HG02763 (cell line): ENCODE measurements at regions not wholly inside any gene's neighbourhood (a gene's known extent, or its start where the extent isn't known, plus 50 kb on each side); places are given as distances from the start of the nearest gene placed in this dataset.
A peak's percentile ranks its signal among the peaks of the same experiment; 100 is the strongest.
"Not testable (repeated sequence)": the region's sequence is repeated elsewhere in the genome, so short reads cannot be mapped to it uniquely, and the experiment has no call there.

Source experiments
- ATAC-seq: cut with Tn5 transposase; IDR thresholded peaks from one replicate; pipeline ENCODE4 v1.9.1; 2021; ENCODE audit warnings: mild to moderate bottlenecking, moderate library complexity; ENCODE audit not compliant: unreplicated experiment

DNA sequence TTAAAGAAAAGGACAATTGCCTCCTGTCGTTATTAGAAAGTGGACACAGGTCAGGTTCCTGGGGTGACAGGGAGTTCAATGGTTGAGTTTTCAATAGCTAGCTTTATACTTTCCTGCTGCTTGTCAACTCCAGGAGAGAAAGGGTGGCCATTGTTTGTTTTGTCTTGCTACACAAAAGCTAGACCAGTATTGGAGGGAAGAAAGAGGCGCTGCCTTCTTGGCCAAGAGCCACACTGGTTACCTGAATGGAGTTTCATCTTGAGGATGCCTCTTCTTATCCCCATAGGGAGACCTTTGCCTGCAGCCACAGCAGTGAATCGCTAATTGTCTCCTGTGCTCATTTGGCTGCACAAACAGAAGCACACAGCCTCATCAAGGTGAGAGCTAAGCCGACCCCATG is 279.4 kb upstream of the GRIA1 start:
- no peak for ATAC-seq

DNA sequence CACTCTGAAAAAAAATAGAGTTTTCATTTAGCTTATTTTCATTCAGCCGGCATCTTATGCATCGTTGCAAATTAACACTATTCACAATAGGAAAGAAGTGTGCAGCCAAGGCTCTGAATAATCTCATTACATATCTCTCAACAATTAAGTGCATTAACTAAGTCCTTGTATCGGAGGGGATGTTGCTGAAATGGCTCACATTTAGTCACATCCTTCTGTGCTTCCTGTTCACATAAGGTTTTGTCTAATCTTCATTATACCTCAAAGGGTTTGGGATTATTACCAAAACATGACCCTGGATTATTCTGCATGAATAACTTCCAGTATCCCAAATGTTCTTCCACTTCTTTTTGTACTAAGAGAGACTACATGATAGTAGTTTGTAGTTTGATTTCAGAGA is 278.0 kb upstream of the GRIA1 start:
- no peak for ATAC-seq

DNA sequence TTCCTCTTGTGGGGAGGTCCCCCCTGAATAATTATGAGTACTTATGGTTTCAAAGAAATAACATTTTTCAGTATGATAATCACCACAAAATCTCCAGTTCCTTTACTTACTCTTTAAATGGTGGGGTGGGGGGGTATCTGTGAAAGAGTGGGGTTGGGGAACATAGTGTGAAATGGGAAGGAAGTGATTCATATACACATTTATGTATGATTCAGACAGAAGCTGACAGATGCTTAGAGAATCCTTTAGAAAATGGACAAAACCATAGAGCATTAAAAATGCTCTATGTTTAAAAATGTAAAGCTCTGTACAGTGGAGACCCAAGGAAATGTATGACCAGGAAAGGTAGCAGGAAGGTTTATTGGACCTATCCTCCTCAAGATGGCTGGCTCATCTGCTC is 267.5 kb upstream of the GRIA1 start:
- ATAC-seq = no peak

DNA sequence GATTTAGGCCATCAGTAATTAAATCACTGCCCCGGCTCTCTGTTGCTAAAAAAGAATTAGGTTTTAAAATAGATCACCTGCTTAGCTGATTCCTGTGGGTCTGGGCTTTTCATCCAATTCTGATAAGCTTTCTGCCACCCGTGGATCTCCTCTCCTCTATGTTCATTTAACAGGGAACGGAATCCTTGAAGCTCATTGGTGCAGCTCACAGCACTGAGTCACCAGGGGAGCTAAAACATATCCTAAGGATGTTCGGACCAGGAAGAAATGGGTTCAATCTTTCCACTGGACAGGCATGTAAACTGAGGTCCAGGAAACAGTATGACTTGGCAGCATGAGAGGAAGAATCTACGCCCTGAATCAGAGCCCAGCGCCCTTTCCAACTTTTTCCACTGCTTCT is 267.1 kb upstream of the GRIA1 start:
- ATAC-seq = no peak

DNA sequence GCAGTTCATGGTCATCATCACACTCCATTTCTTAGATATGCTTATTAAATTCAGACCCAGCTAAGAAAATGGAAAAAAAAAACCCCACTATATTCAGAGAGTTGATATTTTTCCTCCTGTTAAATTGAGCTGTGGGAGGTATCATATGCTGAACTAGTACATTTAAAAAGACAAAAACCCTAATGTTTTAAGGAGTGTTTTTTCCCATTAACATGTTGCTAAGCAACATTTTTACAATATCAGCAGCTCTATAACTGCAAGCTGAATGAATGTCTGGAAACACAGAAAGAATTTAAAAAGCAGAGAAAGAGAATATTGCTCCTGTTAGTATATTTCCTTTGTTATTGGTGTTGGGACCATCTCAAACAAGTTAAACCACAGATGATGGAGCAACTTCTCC is 265.8 kb upstream of the GRIA1 start:
- ATAC-seq = no peak

DNA sequence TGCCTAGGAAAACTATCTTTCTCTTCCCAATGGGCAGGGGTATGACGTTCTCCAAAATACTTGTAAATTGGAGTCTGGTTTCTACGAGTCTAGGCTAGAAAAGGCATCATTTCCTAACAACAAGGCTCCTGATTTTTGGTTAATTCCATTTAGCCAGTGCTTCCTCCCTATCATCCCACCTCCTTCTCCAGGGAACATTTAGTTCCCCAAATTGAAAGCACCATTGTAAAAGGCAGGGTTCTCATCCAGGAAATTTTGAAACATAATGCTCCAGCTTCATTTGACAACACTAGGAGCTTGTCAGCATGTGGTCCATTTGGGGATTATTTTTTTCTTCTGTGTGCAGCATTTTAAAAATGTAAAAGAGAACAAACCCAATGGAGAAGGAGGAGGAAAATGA is 256.5 kb upstream of the GRIA1 start:
- no peak for ATAC-seq

DNA sequence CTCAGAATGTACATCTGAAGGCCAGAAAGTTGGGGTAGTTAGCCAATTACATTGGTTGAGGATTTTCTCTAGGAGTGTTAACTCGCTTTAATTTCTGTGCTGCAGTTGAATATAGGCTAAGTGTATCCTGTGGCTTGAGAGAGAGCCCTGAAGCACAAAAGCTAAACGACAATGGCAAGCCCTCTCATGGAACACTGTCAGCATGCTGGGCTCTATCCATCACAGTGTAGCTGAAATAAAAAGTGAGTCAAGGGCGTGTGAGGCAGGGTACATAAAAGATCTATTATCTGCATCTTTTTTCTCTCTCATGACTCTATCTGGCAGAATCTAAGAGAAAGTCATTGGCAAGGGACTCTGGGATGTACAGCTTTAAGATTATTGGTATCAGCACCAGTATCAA is 254.2 kb upstream of the GRIA1 start:
- ATAC-seq = no peak

DNA sequence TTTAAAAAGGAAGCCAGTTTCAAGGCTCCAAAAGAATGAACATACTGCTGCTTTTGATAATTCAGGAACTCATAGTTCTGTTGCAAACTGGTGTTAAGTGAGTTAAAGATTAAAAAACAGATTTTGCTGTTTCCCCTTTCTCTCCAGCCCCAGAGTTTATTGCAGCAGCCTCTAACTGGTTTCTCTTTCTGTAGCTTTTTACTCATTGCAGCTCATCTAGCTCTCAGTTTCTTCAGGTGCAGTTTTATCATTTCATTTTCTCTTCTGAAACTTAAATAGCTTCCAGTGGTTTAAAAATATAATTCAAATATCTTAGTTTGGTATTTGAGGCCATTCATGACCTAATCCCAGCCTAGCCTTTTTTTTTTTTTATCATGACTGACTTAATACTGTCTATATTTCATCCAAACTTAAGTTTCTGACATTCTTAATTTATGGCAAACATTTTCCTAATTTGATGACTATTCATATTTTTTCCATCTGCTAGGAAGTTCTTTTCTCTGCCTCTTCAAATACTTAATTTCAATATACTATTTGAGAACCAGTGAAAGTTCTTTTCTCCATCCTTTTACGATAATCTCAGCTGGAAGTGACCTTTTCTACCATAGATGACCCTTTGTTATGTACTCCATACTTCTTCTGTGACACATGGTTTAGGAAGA is 252.7 kb upstream of the GRIA1 start:
- ATAC-seq = peak; percentile 90

DNA sequence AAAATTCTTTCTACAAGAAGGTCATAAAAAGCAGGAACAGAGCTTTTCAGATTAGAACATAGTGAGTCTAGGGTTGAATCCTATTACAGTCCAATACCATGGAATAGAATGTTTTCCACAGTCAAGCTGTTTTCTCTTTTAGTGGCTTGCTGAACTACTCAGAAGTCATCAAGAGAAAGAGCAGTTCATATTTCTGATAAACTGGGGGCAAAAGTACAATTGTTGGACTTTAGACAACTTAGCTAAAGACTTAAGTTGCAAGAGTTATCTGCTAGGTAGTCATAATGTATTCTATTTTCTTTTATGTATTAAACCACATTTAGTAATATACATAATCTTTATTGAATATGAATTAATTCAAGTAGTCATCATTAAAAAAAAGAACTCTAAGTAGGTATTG is 233.1 kb upstream of the GRIA1 start:
- ATAC-seq = no peak

DNA sequence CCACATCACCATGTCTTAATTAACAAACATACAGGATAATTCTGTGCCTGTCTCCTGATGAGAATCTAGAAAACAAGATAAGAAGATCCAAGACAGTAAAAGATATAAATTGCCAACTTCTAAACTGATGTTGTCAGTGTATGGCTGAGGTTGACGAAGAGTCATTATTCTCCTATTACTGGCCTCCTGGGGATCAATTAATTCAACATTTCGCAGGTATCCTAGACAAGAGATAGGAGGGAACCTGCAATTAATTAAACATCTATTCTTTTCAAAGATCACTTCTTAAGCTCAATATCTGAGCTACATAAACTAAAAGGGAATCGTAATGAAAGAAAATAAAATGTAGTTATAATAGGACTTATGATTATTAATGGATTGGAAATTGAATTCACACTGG is 232.0 kb upstream of the GRIA1 start:
- no peak for ATAC-seq

DNA sequence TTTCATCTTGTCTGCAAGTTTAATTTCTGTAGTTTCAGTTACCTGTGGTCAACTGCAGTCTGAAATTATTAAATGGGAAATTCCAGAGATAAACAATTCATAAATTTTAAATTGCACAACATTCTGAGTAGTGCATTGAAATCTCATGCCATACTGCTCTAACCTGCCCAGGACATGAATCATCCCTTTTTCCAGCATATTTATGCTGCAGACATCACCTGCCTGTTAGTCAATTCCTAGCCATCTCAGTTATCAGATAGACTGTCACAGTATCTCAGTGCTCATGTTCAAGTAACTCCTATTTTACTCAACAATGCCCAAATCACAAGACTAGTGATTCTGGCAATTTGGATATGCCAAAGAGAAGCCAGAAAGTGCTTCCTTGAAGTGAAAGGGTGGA is 223.0 kb upstream of the GRIA1 start:
- ATAC-seq = no peak

DNA sequence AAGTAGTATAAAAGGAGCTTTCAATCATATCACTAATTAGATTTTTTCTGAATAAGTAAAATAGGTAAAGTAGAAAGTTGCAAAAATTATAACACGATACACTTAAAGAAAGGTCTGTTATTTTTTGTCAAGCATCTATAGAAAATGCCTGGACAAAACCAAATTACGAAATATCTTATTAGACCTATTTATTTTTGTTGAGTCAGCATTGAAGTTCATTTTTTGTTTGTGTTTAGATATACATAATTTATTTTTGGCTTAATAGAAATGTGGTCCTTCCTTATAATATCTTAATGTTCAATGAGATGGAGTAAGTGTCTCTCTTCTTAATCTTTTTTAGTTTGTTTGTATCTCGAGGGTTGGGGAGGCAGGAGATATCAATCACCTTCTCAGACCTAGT is 214.8 kb upstream of the GRIA1 start:
- ATAC-seq = no peak

DNA sequence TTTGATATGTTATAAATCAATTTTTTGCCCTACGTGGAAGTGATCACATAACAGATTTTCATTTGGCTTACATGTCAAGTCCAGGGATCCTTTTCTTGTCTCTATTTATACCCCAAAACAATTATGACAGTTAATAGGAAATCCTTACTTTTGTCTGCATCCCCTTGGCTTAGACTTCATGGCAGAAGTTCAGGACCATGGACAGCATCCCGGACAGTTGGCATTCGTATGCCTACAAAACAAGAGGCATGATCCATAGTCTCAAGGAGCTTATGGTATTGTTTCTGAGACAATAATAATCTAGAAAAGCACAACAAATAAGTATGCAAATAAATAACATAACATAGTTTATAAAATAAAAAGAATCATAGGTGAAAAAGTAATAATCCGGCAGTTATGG is 214.3 kb upstream of the GRIA1 start:
- ATAC-seq = no peak

DNA sequence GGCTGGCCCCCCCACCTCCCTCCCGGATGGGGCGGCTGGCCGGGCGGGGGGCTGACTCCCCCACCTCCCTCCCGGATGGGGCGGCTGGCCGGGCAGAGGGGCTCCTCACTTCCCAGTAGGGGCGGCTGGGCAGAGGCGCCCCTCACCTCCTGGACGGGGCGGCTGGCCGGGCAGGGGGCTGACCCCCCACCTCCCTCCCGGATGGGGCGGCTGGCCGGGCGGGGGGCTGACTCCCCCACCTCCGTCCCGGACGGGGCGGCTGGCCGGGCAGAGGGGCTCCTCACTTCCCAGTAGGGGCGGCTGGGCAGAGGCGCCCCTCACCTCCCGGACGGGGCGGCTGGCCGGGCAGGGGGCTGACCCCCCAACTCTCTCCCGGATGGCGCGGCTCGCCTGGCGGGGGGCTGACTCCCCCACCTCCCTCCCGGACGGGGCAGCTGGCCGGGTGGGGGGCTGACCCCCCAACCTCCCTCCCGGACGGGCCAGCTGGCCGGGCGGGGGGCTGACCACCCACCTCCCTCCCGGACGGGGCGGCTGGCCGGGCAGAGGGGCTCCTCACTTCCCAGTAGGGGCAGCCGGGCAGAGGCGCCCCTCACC is 194.1 kb upstream of the GRIA1 start:
- ATAC-seq = not testable (repeated sequence)

DNA sequence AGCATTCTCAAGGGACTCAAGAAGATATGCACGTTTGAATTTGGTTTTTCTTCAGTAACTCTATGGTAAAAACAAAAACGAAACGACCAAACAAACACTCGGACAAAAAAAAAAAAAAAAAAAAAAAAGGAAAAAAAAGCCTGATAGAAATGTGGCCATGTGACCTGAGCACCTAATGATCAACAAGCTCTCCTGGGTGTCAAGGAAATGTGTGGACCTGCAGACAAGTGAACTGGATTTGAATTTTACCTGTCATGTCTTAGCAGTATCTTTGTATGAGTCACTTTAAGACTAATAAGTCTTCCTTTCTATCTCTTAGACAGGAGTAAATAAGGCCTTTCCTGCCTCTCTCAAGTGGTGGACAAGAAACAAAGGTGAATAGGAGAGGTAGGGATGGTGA is 190.6 kb upstream of the GRIA1 start:
- ATAC-seq = no peak

DNA sequence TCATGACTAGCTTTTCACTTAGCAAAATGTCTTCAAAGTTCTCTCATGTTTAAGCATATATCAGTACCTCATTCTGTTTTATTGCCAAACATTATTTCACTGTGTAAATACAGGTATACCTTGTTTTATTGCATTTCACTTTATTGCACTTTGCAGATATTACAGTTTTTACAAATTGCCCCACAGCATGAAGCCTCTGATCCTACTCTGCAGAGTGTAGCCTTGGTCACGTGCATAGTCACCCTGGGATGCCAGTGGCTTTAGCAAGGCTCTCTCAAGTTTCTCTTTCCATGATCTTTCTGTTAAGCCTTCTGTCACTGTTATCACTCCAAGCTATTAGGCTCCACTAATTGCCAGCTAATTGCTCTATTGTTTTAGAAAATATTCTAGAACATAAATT is 182.2 kb upstream of the GRIA1 start:
- ATAC-seq = no peak

DNA sequence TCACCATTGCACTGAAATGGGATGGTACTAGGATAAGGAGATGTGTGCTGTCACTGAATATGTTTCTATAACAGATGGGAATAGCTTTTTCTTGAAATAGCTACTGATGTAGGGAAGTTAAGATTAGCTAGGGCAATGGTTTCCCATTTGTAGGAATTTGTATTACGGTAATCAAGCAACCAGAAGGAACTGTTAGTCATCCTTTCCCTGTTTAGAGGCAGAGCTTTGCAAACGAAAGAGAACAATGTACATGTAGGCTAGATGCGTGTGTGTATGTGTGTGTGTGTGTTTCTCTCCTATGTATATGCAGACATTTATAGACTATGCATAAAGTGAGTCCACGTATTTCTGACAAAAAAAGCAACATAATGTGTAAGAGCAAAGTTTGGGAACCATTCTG is 171.9 kb upstream of the GRIA1 start:
- ATAC-seq = no peak

DNA sequence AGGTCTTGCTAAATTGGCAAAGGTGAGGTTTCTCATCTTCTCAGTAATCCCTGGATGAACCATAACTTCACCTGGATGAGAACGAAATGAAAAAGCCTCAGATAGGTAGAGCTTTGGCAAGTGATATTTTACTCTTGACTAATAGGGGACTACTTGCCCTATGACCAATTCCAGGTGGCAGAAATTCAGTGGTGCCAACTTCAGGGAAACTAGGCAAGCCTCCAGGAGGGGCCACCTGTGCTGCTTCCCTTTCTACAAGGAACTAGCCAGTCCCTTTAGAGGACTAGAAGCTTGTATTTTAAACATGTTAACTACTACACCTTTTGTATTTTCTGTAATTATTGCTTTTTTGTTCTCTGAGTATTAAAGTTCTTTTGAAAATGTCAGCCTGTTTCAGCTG is 169.0 kb upstream of the GRIA1 start:
- ATAC-seq = no peak

DNA sequence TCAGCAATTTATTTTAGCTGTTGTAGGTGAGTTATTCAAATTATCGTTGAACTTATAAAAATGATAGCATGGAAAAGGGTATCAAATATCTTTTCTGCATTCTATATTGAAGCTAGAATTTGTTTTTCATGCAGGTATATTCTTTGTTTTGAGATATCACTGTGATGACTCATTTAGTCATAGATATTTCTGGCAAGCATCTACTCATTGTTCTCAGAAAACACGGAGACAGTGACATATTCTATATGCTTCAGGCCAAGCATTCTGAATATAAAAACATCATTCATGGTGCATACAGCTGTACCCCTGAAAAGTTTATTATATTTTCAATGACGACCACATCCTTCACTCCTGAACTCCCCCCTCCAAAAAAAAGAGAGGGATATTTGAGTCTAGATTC is 150.3 kb upstream of the GRIA1 start:
- ATAC-seq = no peak

DNA sequence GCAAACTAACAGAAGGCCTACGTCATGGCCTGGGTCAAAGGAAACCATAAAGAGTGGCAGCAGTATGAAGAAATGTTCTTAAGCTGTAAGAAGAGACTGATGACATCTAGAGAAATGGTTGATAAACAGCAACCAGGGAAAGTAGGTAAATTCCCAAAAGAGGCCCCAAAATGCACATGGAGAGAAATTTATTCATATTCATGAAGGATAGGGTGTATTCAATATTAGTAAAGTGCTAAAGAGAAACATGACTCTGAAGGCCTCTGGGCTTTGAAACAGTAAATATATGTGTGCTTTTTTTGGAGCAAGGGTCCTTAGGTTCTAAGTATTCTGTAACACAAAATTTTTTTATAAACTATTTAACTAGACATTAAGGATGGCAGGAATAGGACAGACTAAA is 149.7 kb upstream of the GRIA1 start:
- ATAC-seq = no peak

DNA sequence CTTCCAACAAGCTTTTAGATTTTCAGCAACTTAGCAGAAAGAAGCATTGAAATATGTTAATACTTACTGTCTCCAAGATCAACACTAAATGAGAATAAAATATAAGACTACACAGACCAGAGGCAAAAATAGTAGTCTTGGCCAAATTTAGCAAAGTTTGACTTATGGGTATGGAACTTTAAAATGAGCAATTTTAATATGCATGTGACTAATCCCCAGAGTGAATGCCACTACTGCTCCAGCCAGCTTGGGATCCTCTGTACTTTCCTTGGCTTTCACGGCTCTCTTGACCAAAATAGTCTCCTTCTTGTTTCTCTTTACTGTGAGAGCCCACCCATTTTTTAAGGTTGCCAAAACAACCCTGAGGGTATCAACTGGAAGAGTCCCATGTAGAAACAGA is 148.0 kb upstream of the GRIA1 start:
- ATAC-seq = no peak

DNA sequence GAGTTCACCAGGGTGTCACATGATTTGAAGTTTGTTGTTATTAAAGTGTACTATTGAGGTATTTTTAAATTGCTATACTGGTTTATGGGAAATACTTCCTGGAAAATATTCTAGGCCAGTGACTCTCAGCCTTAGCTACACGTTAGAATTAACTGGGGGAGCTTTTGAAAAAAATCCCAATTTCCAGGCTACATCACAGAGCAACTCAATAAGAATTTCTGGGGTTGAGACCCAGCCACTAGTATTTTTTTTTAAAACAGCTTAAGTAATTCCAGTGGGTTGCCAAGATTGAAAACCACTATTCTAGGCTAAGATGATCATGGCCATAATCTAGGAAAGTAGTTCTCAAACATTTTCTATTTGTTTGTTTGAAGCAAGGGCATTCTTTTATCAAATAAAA is 142.9 kb upstream of the GRIA1 start:
- no peak for ATAC-seq

DNA sequence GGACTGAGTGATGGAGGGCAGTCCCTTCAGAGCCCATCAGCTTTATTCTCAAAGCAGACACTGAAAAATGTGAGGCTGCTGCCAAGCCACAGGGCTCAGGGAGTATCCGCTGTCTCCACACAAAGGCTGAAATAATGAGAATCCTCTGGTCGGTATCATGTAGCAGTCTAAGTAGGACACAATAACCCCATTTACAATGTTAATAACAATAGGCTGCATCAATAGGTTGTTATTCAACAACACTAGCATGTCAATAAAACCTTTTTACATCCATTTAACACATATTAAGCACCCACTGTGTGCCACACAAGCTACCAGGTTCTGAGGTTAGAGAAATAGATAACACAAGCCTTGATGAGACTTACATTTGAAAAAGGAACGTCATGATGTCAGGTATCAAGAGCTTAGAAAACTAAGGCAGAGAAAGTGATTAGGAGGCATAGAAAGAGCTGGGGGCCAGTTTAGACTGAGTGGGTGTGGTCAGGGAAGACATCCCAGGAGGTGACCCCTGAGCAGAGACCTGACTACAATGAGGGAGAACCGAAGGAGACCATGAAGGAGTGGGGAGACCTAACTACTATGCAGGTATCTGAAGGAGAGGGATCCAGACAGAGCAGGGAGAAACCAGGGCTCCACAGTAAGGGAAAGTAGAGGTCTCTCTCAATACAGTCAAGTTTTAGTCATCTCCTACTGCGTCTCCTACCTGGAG is 140.1 kb upstream of the GRIA1 start:
- no peak for ATAC-seq
